Midbrain (tissue), 1 donor: ENCODE measurements at regions not wholly inside any gene's neighbourhood (a gene's known extent, or its start where the extent isn't known, plus 50 kb on each side); places are given as distances from the start of the nearest gene placed in this dataset.

Experiments used
- DNase-seq: peaks from one replicate; lab custom pipeline; 2025; lab: John Stamatoyannopoulos, UW

GRCh38 chr5:89128092-89128491 lies 245.1 kb upstream of the MEF2C start:
- no peak for DNase-seq

- DNase-seq: no peak
Observed at GRCh38 chr5:89127191-89127590, 244.2 kb upstream of the MEF2C start.

- no peak for DNase-seq
Observed at GRCh38 chr5:89125372-89125771, 242.4 kb upstream of the MEF2C start.

- DNase-seq: no peak
Observed at GRCh38 chr5:89123581-89123980, 240.6 kb upstream of the MEF2C start.

DNA sequence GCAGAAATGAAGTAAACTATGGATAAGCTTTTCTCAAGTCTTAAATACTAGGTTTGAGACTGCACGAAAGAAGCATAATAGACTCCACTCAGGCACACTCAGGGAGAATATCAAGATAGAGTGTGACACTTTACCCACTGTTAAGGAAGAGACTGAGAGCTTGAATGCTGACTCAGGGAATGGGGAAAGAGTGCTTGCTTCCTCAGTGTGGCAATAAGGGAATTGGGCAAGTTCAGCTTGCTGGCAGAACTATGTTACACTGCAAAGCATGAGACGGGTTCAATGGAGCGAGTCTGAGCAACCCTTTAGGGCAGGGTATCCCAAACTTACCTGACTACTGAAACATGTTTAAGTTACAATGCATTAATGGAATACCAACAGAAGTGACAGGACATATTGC lies 237.7 kb upstream of the MEF2C start:
- DNase-seq: peak; percentile 6

GRCh38 chr5:89117124-89117644 lies 234.2 kb upstream of the MEF2C start:
- DNase-seq: no peak

DNA sequence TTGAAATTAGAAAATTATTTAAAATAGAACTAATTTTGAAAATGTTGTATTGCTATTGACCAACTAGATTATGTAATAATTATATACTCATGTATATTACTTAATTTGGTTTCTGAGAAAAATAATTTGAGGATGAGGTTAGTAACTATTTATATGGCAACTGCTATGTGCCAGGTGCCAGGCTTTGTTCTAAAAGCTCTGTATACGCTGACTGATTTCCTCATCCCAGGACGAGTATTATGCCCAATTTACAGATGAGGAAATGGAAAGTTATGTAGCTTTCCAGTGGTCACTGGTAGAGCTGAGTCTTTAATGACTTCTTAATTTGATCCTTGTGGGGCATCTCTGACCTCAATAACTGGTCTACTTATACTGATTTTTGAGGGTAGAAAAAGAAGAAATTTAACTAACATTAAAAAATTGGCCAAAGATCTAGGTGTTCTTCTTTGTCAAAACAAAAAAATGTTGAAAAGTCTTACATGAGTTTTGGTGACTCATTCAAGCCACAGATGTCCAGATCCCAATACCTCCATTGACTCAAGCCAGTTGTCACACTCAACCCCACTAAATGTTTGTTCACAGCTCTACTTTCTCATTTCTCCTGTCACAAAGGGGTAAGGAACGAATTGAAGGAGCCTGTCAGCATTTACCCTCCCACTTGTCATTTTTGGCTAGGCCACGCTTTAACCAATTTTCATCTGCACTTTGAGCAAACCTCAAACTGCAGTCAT lies 228.1 kb upstream of the MEF2C start:
- no peak for DNase-seq

DNA sequence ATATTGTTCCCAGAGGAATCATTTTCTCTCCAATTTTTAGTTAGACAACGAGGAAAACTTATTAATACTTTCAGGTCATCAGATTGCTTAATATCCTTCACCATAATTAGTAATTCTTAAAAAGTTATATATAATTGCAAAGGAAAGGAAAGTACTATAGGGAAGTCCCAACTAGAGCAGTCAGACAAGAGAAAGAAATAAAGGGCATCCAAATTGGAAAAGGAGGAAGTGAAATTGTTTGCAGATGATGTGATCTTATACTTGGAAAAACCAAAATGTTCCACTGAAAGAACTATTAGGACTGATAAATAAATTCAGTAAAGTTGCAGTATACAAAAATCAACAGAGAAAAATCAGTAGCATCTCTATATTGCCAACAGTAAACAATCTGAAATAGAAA lies 223.5 kb upstream of the MEF2C start:
- no peak for DNase-seq

- no peak for DNase-seq
Observed at GRCh38 chr5:89105836-89106235, 222.9 kb upstream of the MEF2C start.

GRCh38 chr5:89105171-89105695 lies 222.2 kb upstream of the MEF2C start:
- no peak for DNase-seq

DNA sequence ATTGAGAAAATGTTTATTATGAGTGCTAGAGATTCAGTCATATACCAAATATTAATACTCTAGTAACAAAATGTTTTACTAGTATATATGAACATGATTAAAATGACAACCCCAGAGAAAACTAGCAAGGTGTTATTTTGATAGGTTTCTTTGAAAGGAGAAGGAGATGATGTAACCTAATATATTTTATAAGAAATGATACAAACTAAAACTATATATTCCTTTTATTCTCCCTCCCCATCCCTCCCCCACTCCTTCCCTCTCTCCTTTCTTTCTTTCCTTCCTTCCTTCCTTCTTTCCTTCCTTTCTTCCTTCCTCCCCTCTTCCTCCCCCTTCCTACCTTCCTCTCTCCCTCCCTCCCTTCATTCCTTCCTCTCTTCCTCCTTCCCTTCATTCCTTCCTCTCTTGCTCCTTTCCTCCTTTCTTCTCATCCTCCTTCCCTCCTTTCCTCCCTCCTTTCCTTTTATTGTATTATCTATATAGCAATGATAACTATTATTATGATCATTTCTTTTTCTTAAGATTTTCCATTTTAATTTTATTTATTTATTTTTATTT lies 215.3 kb upstream of the MEF2C start:
- DNase-seq: no peak

- no peak for DNase-seq
Observed at GRCh38 chr5:89097103-89097502, 214.1 kb upstream of the MEF2C start.

DNA sequence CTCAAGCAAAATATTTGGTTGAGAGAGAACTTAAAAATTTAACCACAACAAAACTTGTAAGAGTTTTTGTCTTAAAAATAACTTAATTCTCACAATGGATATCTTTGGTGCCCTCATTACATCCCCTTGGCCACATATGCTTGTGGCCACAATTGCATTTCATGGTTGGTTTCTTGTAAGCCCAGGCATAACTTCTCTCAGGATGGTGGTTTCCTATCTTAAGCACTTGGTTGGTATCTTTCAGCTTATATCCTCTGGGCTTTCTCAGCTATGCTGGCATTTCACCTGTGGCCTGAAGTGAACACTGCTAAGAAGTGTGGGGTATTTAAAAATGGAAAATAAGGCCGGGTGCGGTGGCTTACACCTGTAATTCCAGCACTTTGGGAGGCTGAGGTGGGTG lies 212.4 kb upstream of the MEF2C start:
- no peak for DNase-seq

DNA sequence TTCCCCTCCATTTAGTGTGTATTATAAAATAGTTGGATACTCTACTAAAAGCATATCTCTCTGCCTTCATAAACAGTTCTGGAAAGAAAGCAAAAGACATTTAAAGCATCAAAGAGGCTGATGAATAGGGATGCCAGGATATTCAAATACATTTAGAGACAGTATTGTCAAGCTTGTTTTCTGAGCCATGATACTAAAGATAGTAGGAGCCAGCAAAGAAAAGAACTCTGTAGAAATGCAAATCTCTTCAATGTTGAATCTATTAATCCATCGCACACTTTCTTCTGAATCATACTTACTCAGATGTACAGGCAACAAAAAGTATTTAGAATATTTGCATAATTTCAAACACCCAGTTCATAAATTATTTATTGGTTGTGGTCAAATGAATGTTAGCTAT lies 207.1 kb upstream of the MEF2C start:
- DNase-seq: no peak

DNA sequence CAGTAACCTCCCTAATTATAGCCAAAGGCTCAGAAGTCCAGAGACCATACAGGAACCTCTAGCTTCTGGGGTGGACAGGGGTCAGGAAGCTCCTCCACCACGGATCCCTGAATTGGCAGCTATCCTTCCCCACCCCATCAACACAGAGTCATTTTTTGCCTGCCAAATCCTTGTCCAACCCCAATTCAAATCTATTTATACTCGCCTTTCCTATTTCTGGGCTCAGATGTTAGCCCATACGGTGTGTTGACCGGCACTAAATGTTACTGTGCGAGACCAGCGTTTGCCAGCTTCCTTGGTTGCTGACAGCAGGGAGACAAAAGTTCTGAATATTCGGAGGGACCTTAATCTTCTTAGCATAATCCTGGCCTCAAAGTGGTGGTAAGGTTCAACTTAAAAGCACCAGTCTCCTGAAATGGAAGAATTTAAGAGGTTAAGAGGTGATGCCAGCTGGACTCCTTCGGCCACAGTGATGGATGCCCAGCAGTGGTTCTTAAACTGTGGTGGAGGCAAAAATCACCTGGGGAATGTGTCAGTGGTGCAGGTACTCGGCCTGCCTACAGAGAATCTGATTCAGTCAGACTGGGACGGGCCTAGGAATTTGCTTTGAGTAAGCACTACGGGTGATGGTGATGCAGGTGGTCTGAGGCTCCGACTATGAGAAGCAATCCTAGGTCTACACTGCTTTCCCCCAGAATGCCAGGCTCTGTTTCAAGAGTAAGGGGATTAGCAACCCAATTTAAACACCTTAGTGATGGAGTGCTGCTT lies 204.8 kb upstream of the MEF2C start:
- no peak for DNase-seq

- DNase-seq: no peak
Observed at GRCh38 chr5:89087128-89087527, 204.1 kb upstream of the MEF2C start.

GRCh38 chr5:89086390-89087086 lies 203.6 kb upstream of the MEF2C start:
- DNase-seq: no peak

DNA sequence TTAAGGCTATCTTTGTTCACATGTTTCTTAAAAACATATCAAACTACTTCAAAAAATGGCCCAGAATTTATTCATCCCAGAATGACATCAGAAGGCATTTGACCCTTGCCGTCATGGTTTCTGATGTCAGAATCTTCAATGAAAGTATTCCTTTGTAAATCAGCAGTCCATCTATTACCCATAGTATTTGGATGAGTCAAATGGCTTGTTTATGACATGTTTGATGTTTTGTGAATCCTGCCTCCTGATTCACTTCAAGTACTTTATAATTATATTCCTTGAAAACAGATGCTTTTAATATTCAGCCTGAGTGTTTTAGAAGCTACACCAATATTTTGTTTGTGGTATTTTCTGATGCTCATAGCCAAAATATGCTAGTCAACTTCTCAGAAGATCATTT lies 200.8 kb upstream of the MEF2C start:
- DNase-seq: no peak

DNA sequence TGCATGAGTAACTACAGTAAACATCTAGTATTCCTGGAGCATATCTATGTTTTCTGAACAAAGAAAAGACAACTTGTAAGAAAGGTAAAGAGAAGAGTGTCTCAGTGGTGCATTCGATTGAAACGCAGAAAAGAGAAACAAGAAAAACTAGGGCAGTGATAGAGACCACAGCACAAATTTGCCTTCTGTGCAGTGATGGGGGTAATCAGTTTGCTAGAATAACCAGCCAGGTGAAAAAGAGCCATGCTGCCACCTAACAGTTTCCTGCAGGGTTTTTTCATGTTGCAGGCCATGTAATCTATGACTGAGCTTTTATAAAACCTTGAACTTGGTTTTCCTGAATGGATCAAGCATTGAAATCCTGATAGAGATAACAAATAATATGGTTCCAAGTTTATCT lies 198.4 kb upstream of the MEF2C start:
- DNase-seq: no peak

- DNase-seq: no peak
Observed at GRCh38 chr5:89080467-89081116, 197.6 kb upstream of the MEF2C start.

DNA sequence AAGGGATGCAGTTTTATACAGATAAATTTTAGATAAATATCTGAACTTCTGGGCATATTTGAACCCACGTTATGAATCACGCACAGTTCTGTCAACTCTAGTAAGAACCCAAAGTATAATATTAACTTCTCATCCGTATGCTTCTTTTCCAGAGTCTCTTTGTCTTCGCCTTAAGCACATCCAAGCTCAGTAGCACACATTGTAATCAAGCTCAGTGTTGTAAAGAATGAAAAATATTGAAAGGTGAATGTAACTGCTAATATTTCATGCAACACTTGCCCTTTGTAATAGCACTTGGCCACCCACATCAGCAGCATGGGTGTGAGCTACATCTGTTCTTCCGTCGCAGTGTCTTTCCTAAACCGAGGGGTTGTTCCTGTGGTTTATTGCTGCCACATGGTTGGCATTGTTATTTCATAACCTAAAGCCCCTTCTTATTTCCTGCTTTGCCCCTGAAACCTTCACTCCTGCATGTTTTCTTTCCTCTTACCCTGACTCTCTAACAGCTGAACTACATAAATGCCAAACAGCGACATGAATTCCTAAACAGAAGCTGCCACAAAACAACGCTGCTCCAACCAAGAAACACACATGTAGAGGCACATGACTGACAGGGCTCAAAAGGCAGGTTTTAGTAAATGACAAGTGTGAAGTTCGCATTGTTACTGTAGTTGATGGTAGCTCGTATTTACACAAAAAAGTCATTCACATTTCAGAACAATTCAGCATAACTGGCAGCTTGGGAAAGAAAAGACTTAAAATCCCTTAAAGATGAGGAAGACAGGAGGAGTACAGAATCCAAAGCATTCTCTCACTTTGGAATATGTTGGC lies 190.1 kb upstream of the MEF2C start:
- DNase-seq: no peak
